CD8-positive, alpha-beta memory T cell (primary cell): ENCODE measurements at regions not wholly inside any gene's neighbourhood (a gene's known extent, or its start where the extent isn't known, plus 50 kb on each side); places are given as distances from the start of the nearest gene placed in this dataset.

Experiments used
- CTCF ChIA-PET: fragments of 350-600 bp; sonication (Branson Sonifier 250); formaldehyde crosslinking; loops from one replicate; lab custom pipeline; 2021; ENCODE audit warnings: antibody characterized with exemption; lab: Charles Lee
- POLR2A ChIA-PET: fragments of 350-600 bp; sonication (Branson Sonifier 250); formaldehyde crosslinking; loops from one replicate; lab custom pipeline; 2021; ENCODE audit warnings: antibody characterized with exemption; lab: Charles Lee
- DNase-seq, 5 donors: peaks; one replicate each; pipeline versions ENCODE4 v3.0.0 to v3.0.0-alpha.2; 2020 to 2022; ENCODE audit warnings: mixed read lengths in 1 of 5
- H3K27ac ChIP-seq: one replicate; pipeline ENCODE4 v1.7.0; 2013; ENCODE audit warnings: low read depth, mild to moderate bottlenecking, low read length, moderate library complexity
- H3K27me3 ChIP-seq: 2 replicates; pipeline ENCODE4 v1.7.0; 2013; ENCODE audit warnings: low read length, mild to moderate bottlenecking; ENCODE audit not compliant: insufficient read depth, poor library complexity, severe bottlenecking
- H3K36me3 ChIP-seq: 2 replicates; pipeline ENCODE4 v1.7.0; 2013; ENCODE audit warnings: mild to moderate bottlenecking, low read length, moderate library complexity; ENCODE audit not compliant: insufficient read depth
- H3K4me1 ChIP-seq: 2 replicates; pipeline ENCODE4 v1.7.0; 2013; ENCODE audit warnings: mild to moderate bottlenecking, low read length, moderate library complexity; ENCODE audit not compliant: insufficient read depth
- H3K4me3 ChIP-seq: 2 replicates; pipeline ENCODE4 v1.7.0; 2013; ENCODE audit warnings: mild to moderate bottlenecking, low read length
- H3K9me3 ChIP-seq: 2 replicates; pipeline ENCODE4 v1.7.0; 2013; ENCODE audit warnings: mild to moderate bottlenecking, low read length
- H3K27ac Mint-ChIP-seq, 8 donors: one replicate each; pipeline ENCODE4 v1.8.0; 2020 to 2021; ENCODE audit warnings: mixed read lengths in 8 of 8, mild to moderate bottlenecking in 6 of 8, inconsistent platforms in 3 of 8, moderate library complexity in 3 of 8
- H3K27me3 Mint-ChIP-seq, 2 donors: one replicate each; pipeline ENCODE4 v1.8.0; 2020 to 2021; ENCODE audit warnings: mixed read lengths in 2 of 2, mild to moderate bottlenecking in 1 of 2, moderate library complexity in 1 of 2
- H3K36me3 Mint-ChIP-seq, 3 donors: one replicate each; pipeline ENCODE4 v1.8.0; 2020 to 2021; ENCODE audit warnings: mixed read lengths in 3 of 3, inconsistent platforms in 1 of 3, mild to moderate bottlenecking in 1 of 3
- H3K4me1 Mint-ChIP-seq, 3 donors: one replicate each; pipeline ENCODE4 v1.8.0; 2020 to 2021; ENCODE audit warnings: mixed read lengths in 3 of 3, inconsistent platforms in 1 of 3, mild to moderate bottlenecking in 1 of 3
- H3K4me3 Mint-ChIP-seq, 7 donors: one replicate each; pipeline ENCODE4 v1.8.0; 2020 to 2021; ENCODE audit warnings: mixed read lengths in 7 of 7, mild to moderate bottlenecking in 6 of 7, moderate library complexity in 4 of 7, inconsistent platforms in 2 of 7
- H3K9me3 Mint-ChIP-seq, 5 donors: one replicate each; pipeline ENCODE4 v1.8.0; 2020 to 2022; ENCODE audit warnings: mixed read lengths in 5 of 5, mild to moderate bottlenecking in 3 of 5, moderate library complexity in 2 of 5, inconsistent platforms in 1 of 5

DNA sequence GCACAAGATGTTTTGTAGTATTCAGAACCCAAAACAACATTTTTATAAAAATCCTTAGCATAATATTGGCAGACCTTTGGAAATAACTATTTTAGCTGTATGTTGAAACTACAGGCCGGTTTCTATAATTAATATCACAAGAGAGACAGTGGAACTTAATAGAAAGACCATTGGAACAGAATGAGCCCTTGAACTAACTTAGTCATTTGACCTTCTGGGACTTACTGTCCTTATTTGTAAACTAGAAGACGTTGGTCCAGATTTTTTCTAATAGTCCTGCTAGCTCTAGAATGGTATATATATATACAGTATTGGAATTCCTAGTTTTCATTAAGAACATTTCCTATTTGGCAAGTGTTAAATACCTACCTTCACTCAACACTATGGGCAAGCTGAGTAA, 69.5 kb upstream of the ALDH1A1 start:
- no peaks in the 10 kb centered on the region for H3K27me3 ChIP-seq
- DNase-seq = no peak
- peaks cover 17 to 41% of the 10 kb centered on the region in 2 donors for H3K27me3 Mint-ChIP-seq
- ChIA-PET CTCF (interaction anchor here (1.0 to 2.8 kb wide), 7 partner anchors 10 to 983 kb away, joined by 3 to 15 read pairs (median 4); no protein-coding TSS in a partner anchor), POLR2A (no interaction called here)
- peaks cover 0 to 2% (median 0%) of the 10 kb centered on the region in 5 donors for H3K9me3 Mint-ChIP-seq
- no peak overlapping the region for H3K4me3 Mint-ChIP-seq
- no peaks in the 10 kb centered on the region for H3K9me3 ChIP-seq
- H3K4me3 ChIP-seq = no peak overlapping the region
- H3K27ac Mint-ChIP-seq = peak overlapping the region in 1 of 8 donors; percentile 34
- no peaks in the 10 kb centered on the region for H3K36me3 ChIP-seq
- no peaks in the 10 kb centered on the region for H3K4me1 ChIP-seq
- H3K4me1 Mint-ChIP-seq = peaks cover 9 to 11% (median 10%) of the 10 kb centered on the region in 3 donors
- H3K27ac ChIP-seq = no peak overlapping the region
- no peaks in the 10 kb centered on the region for H3K36me3 Mint-ChIP-seq

- Mint-ChIP-seq H3K4me1 (peaks cover 9 to 11% (median 10%) of the 10 kb centered on the region in 3 donors), H3K4me3 (no peak overlapping the region), H3K27ac (no peak overlapping the region), H3K27me3 (peaks cover 17 to 41% of the 10 kb centered on the region in 2 donors), H3K9me3 (peaks cover 0 to 2% (median 0%) of the 10 kb centered on the region in 5 donors), H3K36me3 (no peaks in the 10 kb centered on the region)
- Histone ChIP-seq H3K4me1 (no peaks in the 10 kb centered on the region), H3K27ac (no peak overlapping the region), H3K36me3 (no peaks in the 10 kb centered on the region), H3K27me3 (no peaks in the 10 kb centered on the region), H3K9me3 (no peaks in the 10 kb centered on the region), H3K4me3 (no peak overlapping the region)
- ChIA-PET POLR2A (no interaction called here), CTCF (interaction anchor here (2.8 kb wide), 1 partner anchor 740 kb away, joined by 15 read pairs; no protein-coding TSS in a partner anchor)
- no peak for DNase-seq
Observed at GRCh38 chr9:73020877-73021276, 68.0 kb upstream of the ALDH1A1 start.

DNA sequence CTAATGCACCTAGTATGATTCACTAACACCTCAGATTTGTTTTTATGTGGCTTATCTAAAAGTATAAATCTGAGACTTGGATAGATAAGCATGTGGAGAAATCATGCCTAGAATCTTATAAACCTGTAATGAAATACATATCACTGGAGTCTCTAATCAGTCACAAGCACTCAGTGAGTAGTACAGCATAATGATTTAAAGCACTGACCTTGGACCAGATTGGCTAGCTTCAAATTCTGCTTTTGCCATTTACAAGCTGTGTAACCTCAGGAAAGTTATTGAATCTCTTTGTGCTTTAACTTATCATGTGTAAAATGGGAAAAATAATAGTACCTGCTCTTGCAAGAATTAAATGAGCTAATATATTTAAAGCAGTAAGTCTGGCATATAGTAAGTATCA, 61.2 kb upstream of the ALDH1A1 start:
- CTCF ChIA-PET = no interaction called here

DNA sequence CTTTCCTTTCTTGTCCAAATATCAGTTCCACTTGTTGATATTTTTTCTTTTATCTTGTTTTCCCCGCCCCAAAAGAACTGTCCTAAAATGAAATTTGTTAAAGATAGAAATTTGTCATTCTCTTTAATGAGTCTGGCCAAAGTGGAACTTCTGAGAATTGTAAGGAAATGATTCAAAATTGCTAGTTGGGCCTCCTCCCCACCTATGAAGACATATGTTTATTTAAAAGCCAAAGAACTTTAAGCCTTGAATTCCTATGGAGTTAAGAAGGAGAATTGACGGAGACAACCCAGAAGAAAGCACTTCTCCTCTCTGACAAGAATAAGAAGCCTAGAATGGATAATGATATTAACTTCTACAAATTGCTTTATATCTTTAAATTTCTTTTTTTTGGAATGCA, 59.1 kb upstream of the ALDH1A1 start:
- Mint-ChIP-seq H3K27ac (no peak overlapping the region), H3K36me3 (no peaks in the 10 kb centered on the region), H3K4me3 (no peak overlapping the region), H3K9me3 (no peaks in the 10 kb centered on the region), H3K27me3 (peaks cover 22 to 28% of the 10 kb centered on the region in 2 donors), H3K4me1 (no peaks in the 10 kb centered on the region)
- Histone ChIP-seq H3K36me3 (no peaks in the 10 kb centered on the region), H3K9me3 (no peaks in the 10 kb centered on the region), H3K27me3 (no peaks in the 10 kb centered on the region), H3K4me1 (no peaks in the 10 kb centered on the region), H3K4me3 (no peak overlapping the region), H3K27ac (no peak overlapping the region)
- no peak for DNase-seq
- ChIA-PET CTCF (no interaction called here), POLR2A (no interaction called here)

More for the DNA sequence above, 61.2 kb upstream of the ALDH1A1 start:
- no peak overlapping the region for H3K27ac Mint-ChIP-seq
- no peaks in the 10 kb centered on the region for H3K9me3 ChIP-seq
- no peaks in the 10 kb centered on the region for H3K36me3 Mint-ChIP-seq
- H3K4me3 Mint-ChIP-seq = no peak overlapping the region
- H3K27me3 Mint-ChIP-seq = peaks cover 16 to 21% of the 10 kb centered on the region in 2 donors
- no peak overlapping the region for H3K4me3 ChIP-seq
- H3K27me3 ChIP-seq = no peaks in the 10 kb centered on the region
- H3K27ac ChIP-seq = no peak overlapping the region
- no peaks in the 10 kb centered on the region for H3K9me3 Mint-ChIP-seq
- H3K4me1 Mint-ChIP-seq = no peaks in the 10 kb centered on the region
- H3K4me1 ChIP-seq = no peaks in the 10 kb centered on the region
- no peak for DNase-seq
- POLR2A ChIA-PET = no interaction called here
- no peaks in the 10 kb centered on the region for H3K36me3 ChIP-seq

- ChIA-PET CTCF (no interaction called here), POLR2A (no interaction called here)
- Histone ChIP-seq H3K4me3 (no peak overlapping the region), H3K9me3 (no peaks in the 10 kb centered on the region), H3K36me3 (no peaks in the 10 kb centered on the region), H3K27ac (no peak overlapping the region), H3K4me1 (no peaks in the 10 kb centered on the region), H3K27me3 (no peaks in the 10 kb centered on the region)
- H3K4me1 Mint-ChIP-seq = no peaks in the 10 kb centered on the region
- H3K9me3 Mint-ChIP-seq = no peaks in the 10 kb centered on the region
- no peak for DNase-seq
- H3K4me3 Mint-ChIP-seq = no peak overlapping the region
- H3K36me3 Mint-ChIP-seq = no peaks in the 10 kb centered on the region
- H3K27me3 Mint-ChIP-seq = peaks cover 22 to 35% of the 10 kb centered on the region in 2 donors
- H3K27ac Mint-ChIP-seq = no peak overlapping the region
Observed at GRCh38 chr9:73011181-73011750, 58.4 kb upstream of the ALDH1A1 start.

DNA sequence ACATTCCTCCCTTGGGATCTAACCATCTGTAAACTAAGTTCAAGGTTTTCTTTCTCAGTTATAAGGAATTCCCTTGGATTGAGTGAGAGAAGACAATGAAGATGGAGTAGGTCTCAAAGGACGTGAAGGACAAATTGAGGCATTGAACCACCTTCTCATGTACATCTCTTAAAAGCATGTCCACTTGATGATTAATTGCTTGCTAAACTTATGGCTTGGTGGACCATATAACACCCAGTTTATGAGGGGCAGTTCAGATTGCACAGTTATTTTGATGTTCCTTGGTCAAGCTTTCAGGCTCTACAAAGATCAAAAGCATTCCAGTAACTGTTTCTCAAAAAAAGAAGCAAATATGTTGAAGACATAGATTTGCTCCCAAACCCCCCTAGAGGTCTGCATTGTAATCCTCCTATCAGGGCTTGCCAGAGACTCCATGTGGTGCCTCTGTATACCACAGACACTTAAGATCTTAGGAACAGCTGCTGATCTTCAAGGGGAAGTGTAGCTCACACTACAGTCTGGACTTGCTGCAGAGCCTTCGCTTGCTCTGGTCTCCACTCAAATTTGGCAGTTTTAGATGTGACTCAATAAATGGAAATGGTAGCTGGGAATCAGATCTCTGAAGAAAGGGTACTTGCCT, 56.9 kb upstream of the ALDH1A1 start:
- no peak overlapping the region for H3K4me3 Mint-ChIP-seq
- no peak for DNase-seq
- Histone ChIP-seq H3K9me3 (no peaks in the 10 kb centered on the region), H3K27me3 (no peaks in the 10 kb centered on the region), H3K27ac (no peak overlapping the region), H3K36me3 (no peaks in the 10 kb centered on the region), H3K4me3 (no peak overlapping the region), H3K4me1 (no peaks in the 10 kb centered on the region)
- ChIA-PET CTCF (no interaction called here), POLR2A (no interaction called here)
- H3K27ac Mint-ChIP-seq = no peak overlapping the region
- no peaks in the 10 kb centered on the region for H3K4me1 Mint-ChIP-seq
- H3K9me3 Mint-ChIP-seq = no peaks in the 10 kb centered on the region
- H3K36me3 Mint-ChIP-seq = no peaks in the 10 kb centered on the region
- H3K27me3 Mint-ChIP-seq = peaks cover 19 to 39% of the 10 kb centered on the region in 2 donors

- Mint-ChIP-seq H3K4me3 (no peak overlapping the region), H3K36me3 (no peaks in the 10 kb centered on the region), H3K27ac (no peak overlapping the region), H3K4me1 (no peaks in the 10 kb centered on the region), H3K9me3 (no peaks in the 10 kb centered on the region), H3K27me3 (peaks cover 17 to 40% of the 10 kb centered on the region in 2 donors)
- no peaks in the 10 kb centered on the region for H3K27me3 ChIP-seq
- H3K4me3 ChIP-seq = no peak overlapping the region
- POLR2A ChIA-PET = no interaction called here
- H3K27ac ChIP-seq = no peak overlapping the region
- no peaks in the 10 kb centered on the region for H3K4me1 ChIP-seq
- DNase-seq = no peak
- CTCF ChIA-PET = no interaction called here
- H3K36me3 ChIP-seq = no peaks in the 10 kb centered on the region
- no peaks in the 10 kb centered on the region for H3K9me3 ChIP-seq
Observed at GRCh38 chr9:73007966-73008672, 55.3 kb upstream of the ALDH1A1 start.

DNA sequence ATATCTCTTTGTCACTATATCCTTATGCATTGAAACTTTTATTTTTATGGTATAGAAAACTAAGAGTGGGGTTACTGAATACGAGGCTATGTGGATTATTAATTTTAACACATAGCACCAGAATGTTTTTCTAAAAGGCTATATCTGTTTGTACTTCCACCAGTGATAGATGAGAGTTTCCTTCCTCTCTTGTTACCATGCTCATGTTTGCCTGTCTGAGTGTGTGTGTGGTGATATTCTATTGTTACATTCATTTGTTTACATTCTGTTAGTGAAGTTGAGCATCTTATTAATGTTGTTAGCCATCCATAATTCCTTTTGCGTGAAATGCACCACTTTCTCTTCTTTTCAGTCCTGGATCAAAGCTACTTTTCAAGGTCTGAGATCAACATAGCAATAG, 54.1 kb upstream of the ALDH1A1 start:
- no peak overlapping the region for H3K4me3 ChIP-seq
- no peaks in the 10 kb centered on the region for H3K36me3 Mint-ChIP-seq
- ChIA-PET POLR2A (no interaction called here), CTCF (no interaction called here)
- no peak for DNase-seq
- no peaks in the 10 kb centered on the region for H3K4me1 ChIP-seq
- H3K4me3 Mint-ChIP-seq = no peak overlapping the region
- H3K27ac Mint-ChIP-seq = no peak overlapping the region
- no peaks in the 10 kb centered on the region for H3K9me3 Mint-ChIP-seq
- H3K9me3 ChIP-seq = no peaks in the 10 kb centered on the region
- no peaks in the 10 kb centered on the region for H3K4me1 Mint-ChIP-seq
- H3K27me3 ChIP-seq = no peaks in the 10 kb centered on the region
- no peaks in the 10 kb centered on the region for H3K36me3 ChIP-seq
- H3K27me3 Mint-ChIP-seq = peaks cover 14 to 40% of the 10 kb centered on the region in 2 donors
- H3K27ac ChIP-seq = no peak overlapping the region
